ENCODE measurements at regions not wholly inside any gene's neighbourhood (a gene's known extent, or its start where the extent isn't known, plus 50 kb on each side); places are given as distances from the start of the nearest gene placed in this dataset.

- no peak for DNase-seq
Observed at GRCh38 chr10:128693493-128694131, 567.4 kb upstream of the MKI67 start.

- no peak for DNase-seq
Observed at GRCh38 chr10:128694168-128694850, 568.1 kb upstream of the MKI67 start.

- DNase-seq, result no peak
Observed at GRCh38 chr10:128694851-128695725, 568.9 kb upstream of the MKI67 start.

- DNase-seq, result no peak
Observed at GRCh38 chr10:128695931-128696330, 569.7 kb upstream of the MKI67 start.

- DNase-seq, result no peak
Observed at GRCh38 chr10:128697437-128697836, 571.2 kb upstream of the MKI67 start.

- DNase-seq, result no peak
Observed at GRCh38 chr10:128701381-128701780, 575.2 kb upstream of the MKI67 start.

- DNase-seq, result no peak
Observed at GRCh38 chr10:128701837-128702236, 575.6 kb upstream of the MKI67 start.

- no peak for DNase-seq
Observed at GRCh38 chr10:128704716-128705115, 578.5 kb upstream of the MKI67 start.

GRCh38 chr10:128708182-128708581, 582.0 kb upstream of the MKI67 start:
- DNase-seq, result no peak

GRCh38 chr10:128709686-128710085, 583.5 kb upstream of the MKI67 start:
- DNase-seq, result no peak

GRCh38 chr10:128710098-128710797, 584.0 kb upstream of the MKI67 start:
- no peak for DNase-seq

- DNase-seq, result no peak
Observed at GRCh38 chr10:128710798-128711183, 584.6 kb upstream of the MKI67 start.

GRCh38 chr10:128711806-128712205, 585.6 kb upstream of the MKI67 start:
- DNase-seq, result no peak

GRCh38 chr10:128712661-128713400, 586.6 kb upstream of the MKI67 start:
- DNase-seq, result no peak

- no peak for DNase-seq
Observed at GRCh38 chr10:128713471-128713870, 587.2 kb upstream of the MKI67 start.

GRCh38 chr10:128713874-128714570, 587.8 kb upstream of the MKI67 start:
- DNase-seq, result no peak

- no peak for DNase-seq
Observed at GRCh38 chr10:128714644-128715415, 588.6 kb upstream of the MKI67 start.

GRCh38 chr10:128716181-128716580, 590.0 kb upstream of the MKI67 start:
- DNase-seq, result no peak

- DNase-seq, result no peak
Observed at GRCh38 chr10:128721963-128722445, 595.8 kb upstream of the MKI67 start.

- no peak for DNase-seq
Observed at GRCh38 chr10:128722947-128723346, 596.7 kb upstream of the MKI67 start.

Measured in NCI-H526 treated with DMSO at 0.1 percent for 48 hours (cell line).